ENCODE measurements at regions not wholly inside any gene's neighbourhood (a gene's known extent, or its start where the extent isn't known, plus 50 kb on each side); places are given as distances from the start of the nearest gene placed in this dataset.

GRCh38 chr3:124513610-124513997 lies 216.6 kb upstream of the UMPS start:
- no peak for TF ChIP-seq CTCF (IDR thresholded peaks at IDR 0.05; ENCODE audit: low read depth, low read length, missing control alignments)
- no peak for DNase-seq (ENCODE audit: extremely low read depth, low read depth)
- H3K4me3 ChIP-seq (replicated peaks; ENCODE audit: low read depth, low read length): no peak overlapping the region

DNA sequence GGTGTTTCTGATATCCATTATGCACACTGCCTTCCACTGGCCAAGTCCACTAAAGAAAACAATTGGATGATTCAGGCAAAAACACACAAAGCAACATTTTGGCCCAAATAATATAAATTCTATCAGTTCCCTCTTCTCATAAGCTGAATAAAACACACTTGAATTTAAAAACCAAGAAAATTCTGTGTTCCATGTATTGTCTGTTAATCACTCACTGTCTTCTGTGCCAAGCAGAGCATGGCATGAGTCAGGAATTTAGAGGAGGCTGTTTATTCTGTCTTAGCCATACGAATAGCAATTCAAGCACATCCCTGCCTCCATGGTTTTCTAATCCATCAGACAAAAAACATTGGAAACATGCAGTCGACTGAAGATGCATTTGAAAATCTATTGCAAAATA lies 215.6 kb upstream of the UMPS start:
- H3K4me3 ChIP-seq (replicated peaks; ENCODE audit: low read depth, low read length): no peak overlapping the region
- TF ChIP-seq CTCF (IDR thresholded peaks at IDR 0.05; ENCODE audit: low read depth, low read length, missing control alignments): no peak
- DNase-seq (ENCODE audit: extremely low read depth, low read depth): no peak

DNA sequence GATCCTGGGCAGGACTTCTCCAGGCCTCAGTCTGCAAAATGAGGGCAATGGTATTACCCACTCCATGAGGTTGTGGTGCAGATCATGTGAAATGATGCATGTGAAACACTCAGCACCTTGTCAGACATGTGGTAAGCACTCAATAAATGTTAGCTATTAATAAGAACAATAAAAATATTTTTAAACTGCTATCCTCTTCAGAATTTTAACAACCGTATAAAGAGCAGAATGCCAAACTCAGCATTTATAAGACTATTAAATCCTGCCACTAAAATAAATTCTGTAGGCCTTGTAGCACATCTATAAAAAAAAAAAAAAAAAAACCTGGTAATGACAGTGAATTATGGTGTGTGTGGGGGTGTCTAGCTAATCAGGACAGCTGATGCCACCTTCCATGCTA lies 213.9 kb upstream of the UMPS start:
- H3K4me3 ChIP-seq (replicated peaks; ENCODE audit: low read depth, low read length): no peak overlapping the region
- no peak for DNase-seq (ENCODE audit: extremely low read depth, low read depth)
- TF ChIP-seq CTCF (IDR thresholded peaks at IDR 0.05; ENCODE audit: low read depth, low read length, missing control alignments): no peak

- DNase-seq (ENCODE audit: extremely low read depth, low read depth): no peak
- H3K4me3 ChIP-seq (replicated peaks; ENCODE audit: low read depth, low read length): no peak overlapping the region
- TF ChIP-seq CTCF (IDR thresholded peaks at IDR 0.05; ENCODE audit: low read depth, low read length, missing control alignments): no peak
Observed at GRCh38 chr3:124517306-124517705, 212.9 kb upstream of the UMPS start.

- TF ChIP-seq CTCF (IDR thresholded peaks at IDR 0.05; ENCODE audit: low read depth, low read length, missing control alignments): no peak
- DNase-seq (ENCODE audit: extremely low read depth, low read depth): no peak
- no peak overlapping the region for H3K4me3 ChIP-seq (replicated peaks; ENCODE audit: low read depth, low read length)
Observed at GRCh38 chr3:124518350-124518749, 211.9 kb upstream of the UMPS start.

DNA sequence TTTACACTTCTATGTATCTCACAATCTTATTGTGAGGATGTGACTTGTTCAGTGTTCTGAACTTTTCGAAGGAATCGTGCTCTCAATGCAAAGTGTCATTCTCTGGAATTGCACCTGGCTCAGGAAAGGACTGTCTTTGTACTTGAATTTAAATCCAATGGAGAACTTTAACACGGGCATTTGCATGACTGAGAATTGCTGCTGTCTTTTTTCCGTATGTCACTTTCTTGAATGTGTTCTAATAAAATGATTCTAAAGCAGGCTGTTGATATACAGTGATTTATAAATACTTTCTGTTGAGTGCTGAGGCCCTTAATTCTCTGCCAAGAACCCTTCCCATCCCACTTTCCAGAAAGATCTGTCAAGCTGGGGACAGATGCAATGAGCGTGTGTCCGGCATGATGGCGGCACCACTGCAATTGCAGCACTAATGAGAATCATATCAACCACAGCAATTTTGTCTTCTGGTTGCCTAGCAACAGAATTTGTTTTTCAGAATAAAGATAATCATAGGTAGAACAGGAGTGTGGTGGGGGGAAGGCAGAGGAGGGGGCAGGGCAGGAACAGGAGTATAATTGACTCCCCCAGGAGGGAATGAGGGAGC lies 210.6 kb upstream of the UMPS start:
- no peak overlapping the region for H3K4me3 ChIP-seq (replicated peaks; ENCODE audit: low read depth, low read length)
- DNase-seq (ENCODE audit: extremely low read depth, low read depth): no peak
- no peak for TF ChIP-seq CTCF (IDR thresholded peaks at IDR 0.05; ENCODE audit: low read depth, low read length, missing control alignments)

DNA sequence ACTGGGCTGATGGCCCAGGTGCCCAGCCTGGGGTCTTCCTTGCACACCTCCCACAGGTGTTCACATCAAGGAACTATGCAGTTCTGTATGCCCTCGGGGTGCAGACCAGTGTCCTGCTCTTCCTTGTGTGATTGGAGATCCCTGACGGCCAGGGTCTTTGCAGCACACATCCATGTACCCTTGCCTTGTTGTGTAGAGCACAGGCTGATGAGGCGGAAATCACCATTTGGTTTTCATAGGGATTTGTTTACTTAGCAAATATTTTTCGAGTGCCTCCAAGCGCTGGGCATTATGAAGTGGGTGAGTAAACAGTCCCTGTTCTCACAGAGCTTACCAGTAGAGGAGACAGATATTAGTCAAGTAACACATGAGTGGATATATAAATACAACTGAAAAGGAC lies 209.3 kb upstream of the UMPS start:
- TF ChIP-seq CTCF (IDR thresholded peaks at IDR 0.05; ENCODE audit: low read depth, low read length, missing control alignments): no peak
- no peak overlapping the region for H3K4me3 ChIP-seq (replicated peaks; ENCODE audit: low read depth, low read length)
- no peak for DNase-seq (ENCODE audit: extremely low read depth, low read depth)

All from HFF-Myc (cell line).